ENCODE measurements at regions not wholly inside any gene's neighbourhood (a gene's known extent, or its start where the extent isn't known, plus 50 kb on each side); places are given as distances from the start of the nearest gene placed in this dataset.

GRCh38 chr6:91834813-91835212, 1247.9 kb upstream of the MAP3K7 start:
- TF ChIP-seq CTCF (IDR thresholded peaks at IDR 0.05; ENCODE audit: borderline replicate concordance, insufficient read depth, low read depth, low read length) = no peak

GRCh38 chr6:91827151-91827550, 1240.3 kb upstream of the MAP3K7 start:
- TF ChIP-seq CTCF (IDR thresholded peaks at IDR 0.05; ENCODE audit: borderline replicate concordance, insufficient read depth, low read depth, low read length) = no peak
- no peak overlapping the region for H3K4me3 ChIP-seq (ENCODE audit: low read depth, low read length)

More at GRCh38 chr6:91834813-91835212, 1247.9 kb upstream of the MAP3K7 start:
- no peak overlapping the region for H3K4me3 ChIP-seq (ENCODE audit: low read depth, low read length)

- H3K4me3 ChIP-seq (ENCODE audit: low read depth, low read length) = no peak overlapping the region
- no peak for TF ChIP-seq CTCF (IDR thresholded peaks at IDR 0.05; ENCODE audit: borderline replicate concordance, insufficient read depth, low read depth, low read length)
Measured at GRCh38 chr6:91826128-91826527, 1239.3 kb upstream of the MAP3K7 start.

GRCh38 chr6:91824331-91824730, 1237.5 kb upstream of the MAP3K7 start:
- no peak for TF ChIP-seq CTCF (IDR thresholded peaks at IDR 0.05; ENCODE audit: borderline replicate concordance, insufficient read depth, low read depth, low read length)
- no peak overlapping the region for H3K4me3 ChIP-seq (ENCODE audit: low read depth, low read length)

GRCh38 chr6:91822581-91822980, 1235.7 kb upstream of the MAP3K7 start:
- H3K4me3 ChIP-seq (ENCODE audit: low read depth, low read length) = no peak overlapping the region
- no peak for TF ChIP-seq CTCF (IDR thresholded peaks at IDR 0.05; ENCODE audit: borderline replicate concordance, insufficient read depth, low read depth, low read length)

GRCh38 chr6:91816335-91816734, 1229.5 kb upstream of the MAP3K7 start:
- no peak for TF ChIP-seq CTCF (IDR thresholded peaks at IDR 0.05; ENCODE audit: borderline replicate concordance, insufficient read depth, low read depth, low read length)
- no peak overlapping the region for H3K4me3 ChIP-seq (ENCODE audit: low read depth, low read length)

- H3K4me3 ChIP-seq (ENCODE audit: low read depth, low read length) = no peak overlapping the region
- no peak for TF ChIP-seq CTCF (IDR thresholded peaks at IDR 0.05; ENCODE audit: borderline replicate concordance, insufficient read depth, low read depth, low read length)
Measured at GRCh38 chr6:91813641-91814040, 1226.8 kb upstream of the MAP3K7 start.

Data from GM12875 (cell line).